ENCODE measurements at regions not wholly inside any gene's neighbourhood (a gene's known extent, or its start where the extent isn't known, plus 50 kb on each side); places are given as distances from the start of the nearest gene placed in this dataset.
"Not testable (repeated sequence)": the region's sequence is repeated elsewhere in the genome, so short reads cannot be mapped to it uniquely, and the experiment has no call there.

- Histone ChIP-seq H3K36me3 (ENCODE audit: insufficient read depth, low read length, poor library complexity, severe bottlenecking) (no peaks in the 10 kb centered on the region), H3K4me1 (ENCODE audit: insufficient read depth, low read length, poor library complexity, severe bottlenecking) (peaks cover 5% of the 10 kb centered on the region), H3K4me3 (ENCODE audit: low read depth, low read length, poor library complexity, severe bottlenecking) (no peak overlapping the region), H3K27ac (ENCODE audit: low read depth, low read length, poor library complexity, severe bottlenecking) (no peak overlapping the region), H3K27me3 (replicated peaks; ENCODE audit: insufficient read depth, low read depth, low read length, poor library complexity) (no peaks in the 10 kb centered on the region), H3K9me3 (ENCODE audit: low read depth, low read length, poor library complexity, severe bottlenecking) (no peaks in the 10 kb centered on the region)
- CTCF ChIA-PET: no interaction called here
- BruUV-seq (replicated peaks): no TSS peak
- DNase-seq (ENCODE audit: low spot score): no peak
- TF ChIP-seq, protein P1, sequence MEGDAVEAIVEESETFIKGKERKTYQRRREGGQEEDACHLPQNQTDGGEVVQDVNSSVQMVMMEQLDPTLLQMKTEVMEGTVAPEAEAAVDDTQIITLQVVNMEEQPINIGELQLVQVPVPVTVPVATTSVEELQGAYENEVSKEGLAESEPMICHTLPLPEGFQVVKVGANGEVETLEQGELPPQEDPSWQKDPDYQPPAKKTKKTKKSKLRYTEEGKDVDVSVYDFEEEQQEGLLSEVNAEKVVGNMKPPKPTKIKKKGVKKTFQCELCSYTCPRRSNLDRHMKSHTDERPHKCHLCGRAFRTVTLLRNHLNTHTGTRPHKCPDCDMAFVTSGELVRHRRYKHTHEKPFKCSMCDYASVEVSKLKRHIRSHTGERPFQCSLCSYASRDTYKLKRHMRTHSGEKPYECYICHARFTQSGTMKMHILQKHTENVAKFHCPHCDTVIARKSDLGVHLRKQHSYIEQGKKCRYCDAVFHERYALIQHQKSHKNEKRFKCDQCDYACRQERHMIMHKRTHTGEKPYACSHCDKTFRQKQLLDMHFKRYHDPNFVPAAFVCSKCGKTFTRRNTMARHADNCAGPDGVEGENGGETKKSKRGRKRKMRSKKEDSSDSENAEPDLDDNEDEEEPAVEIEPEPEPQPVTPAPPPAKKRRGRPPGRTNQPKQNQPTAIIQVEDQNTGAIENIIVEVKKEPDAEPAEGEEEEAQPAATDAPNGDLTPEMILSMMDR (conservative IDR thresholded peaks at IDR 0.05; ENCODE audit: low read depth, low read length): no peak
- TF ChIP-seq EZH2 (IDR thresholded peaks at IDR 0.05; ENCODE audit: borderline replicate concordance, low read depth, low read length, poor library complexity, severe bottlenecking): no peak
- POLR2A ChIA-PET (ENCODE audit: low non-redundant PET): no interaction called here
- intact Hi-C loops (cut with micrococcal nuclease; ENCODE audit: unreplicated experiment): no loop called here
Observed at GRCh38 chr4:17010426-17011087, 112.1 kb upstream of the LDB2 start.

DNA sequence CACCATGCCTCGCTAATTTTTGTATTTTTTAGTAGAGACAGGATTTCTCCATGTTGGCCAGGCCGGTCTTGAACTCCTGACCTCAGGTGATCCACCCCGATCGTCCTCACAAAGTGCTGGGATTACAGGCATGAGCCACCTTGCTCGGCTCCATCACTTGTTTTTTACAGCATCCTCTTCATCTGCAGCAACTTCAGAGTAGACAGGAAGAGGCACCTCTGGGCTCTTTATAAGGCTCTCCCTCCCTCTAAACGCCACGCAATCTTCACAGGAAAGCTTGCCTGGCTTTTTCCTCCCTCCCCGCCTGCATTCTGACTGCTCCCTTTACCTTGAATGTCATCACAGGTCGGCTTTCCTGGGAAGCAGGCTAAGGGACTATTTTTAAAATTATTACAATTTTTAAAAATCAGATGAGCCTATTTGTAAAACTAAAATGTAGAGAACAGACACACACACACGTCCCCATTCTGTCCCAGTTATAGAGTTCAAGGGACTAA lies 111.5 kb upstream of the LDB2 start:
- Histone ChIP-seq H3K9me3 (ENCODE audit: low read depth, low read length, poor library complexity, severe bottlenecking) (no peaks in the 10 kb centered on the region), H3K27ac (ENCODE audit: low read depth, low read length, poor library complexity, severe bottlenecking) (no peak overlapping the region), H3K4me3 (ENCODE audit: low read depth, low read length, poor library complexity, severe bottlenecking) (no peak overlapping the region), H3K4me1 (ENCODE audit: insufficient read depth, low read length, poor library complexity, severe bottlenecking) (peaks cover 5% of the 10 kb centered on the region), H3K36me3 (ENCODE audit: insufficient read depth, low read length, poor library complexity, severe bottlenecking) (no peaks in the 10 kb centered on the region), H3K27me3 (replicated peaks; ENCODE audit: insufficient read depth, low read depth, low read length, poor library complexity) (no peaks in the 10 kb centered on the region)
- BruUV-seq (replicated peaks): no TSS peak
- ChIA-PET POLR2A (ENCODE audit: low non-redundant PET) (interaction anchor here (0.5 kb wide), 1 partner anchor 104 kb away, joined by 4 read pairs; no protein-coding TSS in a partner anchor), CTCF (no interaction called here)
- intact Hi-C loops (cut with micrococcal nuclease; ENCODE audit: unreplicated experiment): no loop called here
- no peak for DNase-seq (ENCODE audit: low spot score)
- TF ChIP-seq, protein P1 (conservative IDR thresholded peaks at IDR 0.05; ENCODE audit: low read depth, low read length): no peak
- no peak for TF ChIP-seq EZH2 (IDR thresholded peaks at IDR 0.05; ENCODE audit: borderline replicate concordance, low read depth, low read length, poor library complexity, severe bottlenecking)

GRCh38 chr4:17008834-17009345 lies 110.4 kb upstream of the LDB2 start:
- POLR2A ChIA-PET (ENCODE audit: low non-redundant PET): no interaction called here
- Histone ChIP-seq H3K27ac (ENCODE audit: low read depth, low read length, poor library complexity, severe bottlenecking) (no peak overlapping the region), H3K36me3 (ENCODE audit: insufficient read depth, low read length, poor library complexity, severe bottlenecking) (no peaks in the 10 kb centered on the region), H3K9me3 (ENCODE audit: low read depth, low read length, poor library complexity, severe bottlenecking) (no peaks in the 10 kb centered on the region), H3K4me1 (ENCODE audit: insufficient read depth, low read length, poor library complexity, severe bottlenecking) (peaks cover 5% of the 10 kb centered on the region), H3K27me3 (replicated peaks; ENCODE audit: insufficient read depth, low read depth, low read length, poor library complexity) (no peaks in the 10 kb centered on the region), H3K4me3 (ENCODE audit: low read depth, low read length, poor library complexity, severe bottlenecking) (no peak overlapping the region)
- DNase-seq (ENCODE audit: low spot score): no peak
- no peak for TF ChIP-seq EZH2 (IDR thresholded peaks at IDR 0.05; ENCODE audit: borderline replicate concordance, low read depth, low read length, poor library complexity, severe bottlenecking)
- TF ChIP-seq, protein P1 (conservative IDR thresholded peaks at IDR 0.05; ENCODE audit: low read depth, low read length): no peak
- CTCF ChIA-PET: no interaction called here
- intact Hi-C loops (cut with micrococcal nuclease; ENCODE audit: unreplicated experiment): no loop called here
- BruUV-seq (replicated peaks): no TSS peak

DNA sequence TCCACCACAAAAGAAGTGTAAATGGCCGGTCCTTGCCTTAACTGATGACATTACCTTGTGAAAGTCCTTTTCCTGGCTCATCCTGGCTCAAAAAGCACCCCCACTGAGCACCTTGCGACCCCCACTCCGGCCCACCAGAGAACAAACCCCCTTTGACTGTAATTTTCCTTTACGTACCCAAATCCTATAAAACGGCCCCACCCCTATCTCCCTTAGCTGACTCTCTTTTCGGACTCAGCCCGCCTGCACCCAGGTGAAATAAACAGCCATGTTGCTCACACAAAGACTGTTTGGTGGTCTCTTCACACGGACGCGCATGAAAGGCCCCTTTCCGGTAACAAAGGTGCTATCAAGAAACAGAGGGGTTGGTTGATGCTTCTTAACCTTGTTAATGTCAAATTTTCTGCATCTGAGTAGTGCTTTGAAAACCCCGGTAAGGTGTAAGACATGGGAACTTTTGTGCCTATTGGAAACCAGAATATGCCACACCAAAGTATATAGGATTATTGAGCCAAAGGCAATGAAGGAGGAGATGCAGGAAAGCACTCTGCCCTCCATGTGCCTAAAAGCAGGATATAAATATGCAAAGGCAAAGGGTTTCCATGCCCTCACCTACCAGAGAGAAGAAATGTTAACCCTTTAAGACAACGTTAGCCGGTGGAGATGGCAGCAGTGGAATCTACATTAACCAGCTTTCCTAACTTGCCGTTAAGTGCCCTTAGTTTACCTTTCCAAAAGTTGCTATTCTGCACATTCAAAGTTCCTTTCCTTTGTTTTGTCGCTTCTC lies 105.4 kb upstream of the LDB2 start:
- H3K4me3 ChIP-seq (ENCODE audit: low read depth, low read length, poor library complexity, severe bottlenecking); H3K9me3 ChIP-seq (ENCODE audit: low read depth, low read length, poor library complexity, severe bottlenecking); POLR2A ChIA-PET (ENCODE audit: low non-redundant PET); BruUV-seq (replicated peaks); H3K27ac ChIP-seq (ENCODE audit: low read depth, low read length, poor library complexity, severe bottlenecking); DNase-seq (ENCODE audit: low spot score); H3K36me3 ChIP-seq (ENCODE audit: insufficient read depth, low read length, poor library complexity, severe bottlenecking); H3K27me3 ChIP-seq (replicated peaks; ENCODE audit: insufficient read depth, low read depth, low read length, poor library complexity); CTCF ChIA-PET; H3K4me1 ChIP-seq (ENCODE audit: insufficient read depth, low read length, poor library complexity, severe bottlenecking); intact Hi-C loops (cut with micrococcal nuclease; ENCODE audit: unreplicated experiment): not testable (repeated sequence)
